Karpas-422 (cell line): ENCODE measurements at regions not wholly inside any gene's neighbourhood (a gene's known extent, or its start where the extent isn't known, plus 50 kb on each side); places are given as distances from the start of the nearest gene placed in this dataset.

ENCODE experiments used
- DNase-seq: peaks from one replicate; pipeline ENCODE4 v3.0.0-alpha.2; 2015
- H2AFZ ChIP-seq: fragments of 200-600 bp; sonication (generic); 2 replicates; pipeline ENCODE4 v1.6.1; 2014; ENCODE audit warnings: antibody characterized with exemption, low read length, mixed read lengths
- H3K27ac ChIP-seq: fragments of 200-600 bp; sonication (generic); 2 replicates; pipeline ENCODE4 v1.5.1; 2014; ENCODE audit warnings: mild to moderate bottlenecking, low read length, moderate library complexity
- H3K27me3 ChIP-seq: fragments of 200-600 bp; sonication (generic); 2 replicates; pipeline ENCODE4 v1.6.1; 2014; ENCODE audit warnings: low read length, mixed read lengths
- H3K36me3 ChIP-seq: fragments of 200-600 bp; sonication (generic); 2 replicates; pipeline ENCODE4 v1.6.1; 2014; ENCODE audit warnings: low read length, mixed read lengths; ENCODE audit not compliant: insufficient read depth
- H3K4me1 ChIP-seq: fragments of 200-600 bp; sonication (generic); 2 replicates; pipeline ENCODE4 v1.6.1; 2014; ENCODE audit warnings: mild to moderate bottlenecking, low read length, mixed read lengths
- H3K4me2 ChIP-seq: fragments of 200-600 bp; sonication (generic); 2 replicates; pipeline ENCODE4 v1.6.1; 2014; ENCODE audit warnings: low read length, low read depth, mild to moderate bottlenecking; ENCODE audit not compliant: poor library complexity, severe bottlenecking
- H3K4me3 ChIP-seq: fragments of 200-600 bp; sonication (generic); 2 replicates; pipeline ENCODE4 v1.5.1; 2014; ENCODE audit warnings: mild to moderate bottlenecking, antibody characterized with exemption, low read length, mixed read lengths
- H3K79me2 ChIP-seq: fragments of 200-600 bp; sonication (generic); 2 replicates; pipeline ENCODE4 v1.6.1; 2014; ENCODE audit warnings: mild to moderate bottlenecking, low read length, mixed read lengths
- H3K9ac ChIP-seq: fragments of 200-600 bp; sonication (generic); 2 replicates; pipeline ENCODE4 v1.6.0; 2014; ENCODE audit warnings: low read length
- H3K9me2 ChIP-seq: fragments of 200-600 bp; sonication (generic), shearing (Covaris generic); replicated peaks from 2 replicates; pipeline ENCODE4 v1.6.0; 2014; ENCODE audit warnings: mild to moderate bottlenecking, low read length, moderate library complexity; ENCODE audit not compliant: insufficient read depth
- H3K9me3 ChIP-seq: fragments of 300-700, 200-600 bp; sonication (generic); 2 replicates; pipeline ENCODE4 v1.6.1; 2014; ENCODE audit warnings: low read length, mixed read lengths
- H4K20me1 ChIP-seq: fragments of 200-600 bp; sonication (generic); 2 replicates; pipeline ENCODE4 v1.6.1; 2014; ENCODE audit warnings: mild to moderate bottlenecking, antibody characterized with exemption, low read length, low read depth; ENCODE audit not compliant: insufficient read depth

GRCh38 chr5:105762728-105763127 is 1908.0 kb downstream of the EFNA5 start:
- H2AFZ ChIP-seq = no peak overlapping the region
- H3K27ac ChIP-seq = no peak overlapping the region
- H3K4me3 ChIP-seq = no peak overlapping the region
- no peaks in the 10 kb centered on the region for H3K9me2 ChIP-seq
- DNase-seq = no peak
- peaks cover 13% of the 10 kb centered on the region for H3K9me3 ChIP-seq
- no peak overlapping the region for H3K9ac ChIP-seq
- H3K4me2 ChIP-seq = no peak overlapping the region
- H3K79me2 ChIP-seq = no peaks in the 10 kb centered on the region
- H3K27me3 ChIP-seq = no peaks in the 10 kb centered on the region
- H4K20me1 ChIP-seq = no peaks in the 10 kb centered on the region
- H3K36me3 ChIP-seq = no peaks in the 10 kb centered on the region
- H3K4me1 ChIP-seq = no peaks in the 10 kb centered on the region

DNA sequence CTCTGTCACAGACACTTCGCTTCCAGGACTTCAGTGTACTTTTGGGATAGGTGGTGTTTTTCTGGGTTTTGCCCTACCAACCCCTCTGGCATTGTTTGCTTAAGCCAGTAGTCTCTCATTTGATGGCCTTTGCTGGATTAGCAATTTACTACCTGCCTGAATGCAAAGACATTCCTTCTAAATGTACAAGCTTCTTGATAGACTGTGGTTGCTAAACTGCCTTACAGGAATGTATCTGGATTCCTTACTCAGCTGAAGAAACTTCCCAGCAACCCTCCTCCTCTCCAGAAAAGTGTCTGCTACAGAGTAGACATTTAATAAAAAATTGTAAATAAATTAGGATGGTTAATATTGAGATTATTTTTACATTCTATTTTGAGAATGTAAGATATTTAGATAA is 1916.7 kb downstream of the EFNA5 start:
- H3K4me2 ChIP-seq = no peak overlapping the region
- H3K36me3 ChIP-seq = no peaks in the 10 kb centered on the region
- no peak overlapping the region for H3K27ac ChIP-seq
- DNase-seq = no peak
- H3K9me2 ChIP-seq = no peaks in the 10 kb centered on the region
- no peak overlapping the region for H3K9ac ChIP-seq
- no peaks in the 10 kb centered on the region for H4K20me1 ChIP-seq
- no peak overlapping the region for H2AFZ ChIP-seq
- peaks cover 20% of the 10 kb centered on the region for H3K9me3 ChIP-seq
- H3K4me1 ChIP-seq = no peaks in the 10 kb centered on the region
- no peaks in the 10 kb centered on the region for H3K27me3 ChIP-seq
- no peaks in the 10 kb centered on the region for H3K79me2 ChIP-seq
- no peak overlapping the region for H3K4me3 ChIP-seq

- no peak overlapping the region for H2AFZ ChIP-seq
- H3K4me1 ChIP-seq = no peaks in the 10 kb centered on the region
- no peaks in the 10 kb centered on the region for H3K79me2 ChIP-seq
- no peak overlapping the region for H3K4me3 ChIP-seq
- no peaks in the 10 kb centered on the region for H4K20me1 ChIP-seq
- H3K4me2 ChIP-seq = no peak overlapping the region
- H3K9ac ChIP-seq = no peak overlapping the region
- no peak for DNase-seq
- H3K9me3 ChIP-seq = peaks cover 28% of the 10 kb centered on the region; the same call in 1 of the 2 replicates
- H3K27ac ChIP-seq = no peak overlapping the region
- H3K9me2 ChIP-seq = no peaks in the 10 kb centered on the region
- no peaks in the 10 kb centered on the region for H3K27me3 ChIP-seq
- H3K36me3 ChIP-seq = no peaks in the 10 kb centered on the region
Observed at GRCh38 chr5:105752801-105753200, 1917.9 kb downstream of the EFNA5 start.

GRCh38 chr5:105751908-105752307 is 1918.8 kb downstream of the EFNA5 start:
- Histone ChIP-seq H3K9me3 (peaks cover 33% of the 10 kb centered on the region; the same call in 1 of the 2 replicates), H4K20me1 (no peaks in the 10 kb centered on the region), H3K9me2 (no peaks in the 10 kb centered on the region), H3K4me1 (no peaks in the 10 kb centered on the region), H3K27ac (no peak overlapping the region), H2AFZ (no peak overlapping the region), H3K27me3 (no peaks in the 10 kb centered on the region), H3K4me3 (no peak overlapping the region), H3K4me2 (no peak overlapping the region), H3K36me3 (no peaks in the 10 kb centered on the region), H3K9ac (no peak overlapping the region), H3K79me2 (no peaks in the 10 kb centered on the region)
- DNase-seq = no peak

DNA sequence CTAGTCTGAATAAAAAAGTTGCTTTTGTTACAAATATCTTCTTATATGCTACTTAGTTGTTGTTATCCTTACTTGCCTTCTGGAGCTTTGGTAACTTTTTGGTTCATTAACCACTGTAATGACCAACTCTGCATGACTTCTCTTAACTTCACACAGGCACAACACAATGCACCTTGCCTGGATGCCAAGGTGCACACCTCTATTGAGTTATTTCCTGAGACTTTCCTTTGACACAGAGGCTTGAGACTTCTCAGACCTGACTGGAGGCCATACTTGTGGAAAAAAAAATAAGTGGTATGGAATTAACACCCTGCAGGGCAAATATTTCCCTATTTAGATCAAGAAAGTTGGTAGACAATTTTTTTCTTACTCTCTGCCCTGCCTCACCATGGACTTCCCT is 1925.6 kb downstream of the EFNA5 start:
- Histone ChIP-seq H3K27ac (no peak overlapping the region), H3K9ac (no peak overlapping the region), H3K4me3 (no peak overlapping the region), H3K9me3 (peaks cover 42% of the 10 kb centered on the region), H3K27me3 (no peaks in the 10 kb centered on the region), H3K79me2 (no peaks in the 10 kb centered on the region), H3K9me2 (no peaks in the 10 kb centered on the region), H4K20me1 (no peaks in the 10 kb centered on the region), H3K4me1 (no peaks in the 10 kb centered on the region), H3K36me3 (no peaks in the 10 kb centered on the region), H2AFZ (no peak overlapping the region), H3K4me2 (no peak overlapping the region)
- DNase-seq = no peak

- Histone ChIP-seq H3K36me3 (no peaks in the 10 kb centered on the region), H4K20me1 (no peaks in the 10 kb centered on the region), H3K4me1 (no peaks in the 10 kb centered on the region), H3K79me2 (no peaks in the 10 kb centered on the region), H3K9me2 (no peaks in the 10 kb centered on the region), H2AFZ (no peak overlapping the region; the same call in 1 of the 2 replicates), H3K4me3 (no peak overlapping the region), H3K27ac (no peak overlapping the region), H3K27me3 (no peaks in the 10 kb centered on the region), H3K4me2 (no peak overlapping the region), H3K9me3 (peaks cover 20% of the 10 kb centered on the region), H3K9ac (no peak overlapping the region)
- DNase-seq = no peak
Observed at GRCh38 chr5:105740242-105740641, 1930.5 kb downstream of the EFNA5 start.

- no peak overlapping the region; the same call in 1 of the 2 replicates for H2AFZ ChIP-seq
- no peaks in the 10 kb centered on the region for H3K9me2 ChIP-seq
- no peaks in the 10 kb centered on the region for H3K79me2 ChIP-seq
- DNase-seq = no peak
- no peak overlapping the region for H3K4me2 ChIP-seq
- H3K4me3 ChIP-seq = no peak overlapping the region
- H3K9me3 ChIP-seq = peaks cover 14% of the 10 kb centered on the region
- H3K27me3 ChIP-seq = no peaks in the 10 kb centered on the region
- no peak overlapping the region for H3K27ac ChIP-seq
- no peaks in the 10 kb centered on the region for H4K20me1 ChIP-seq
- H3K36me3 ChIP-seq = no peaks in the 10 kb centered on the region
- no peak overlapping the region for H3K9ac ChIP-seq
- H3K4me1 ChIP-seq = no peaks in the 10 kb centered on the region
Observed at GRCh38 chr5:105739732-105740131, 1931.0 kb downstream of the EFNA5 start.

- H3K9me3 ChIP-seq = peaks cover 19% of the 10 kb centered on the region
Observed at GRCh38 chr5:105735704-105736103, 1935.0 kb downstream of the EFNA5 start.

DNA sequence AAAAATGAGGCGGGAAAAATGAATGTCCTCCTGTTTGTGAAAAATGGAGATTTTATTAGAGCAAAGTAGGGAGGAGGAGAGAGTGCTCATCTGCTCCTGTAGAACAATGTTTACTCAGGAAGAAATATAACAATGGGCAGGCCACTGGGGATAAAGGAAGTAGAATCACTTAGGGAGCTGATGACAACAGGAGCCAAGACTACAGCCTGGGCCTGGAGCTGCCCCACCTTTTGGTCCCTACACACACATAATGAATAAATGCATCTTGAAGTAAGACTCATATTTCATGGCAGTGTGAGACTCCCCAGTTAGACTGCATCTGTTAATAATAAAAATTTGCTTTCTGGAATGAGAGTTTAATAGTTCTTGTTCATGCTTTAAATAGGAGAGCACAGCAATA is 1939.8 kb downstream of the EFNA5 start:
- Histone ChIP-seq H3K9ac (no peak overlapping the region), H3K4me2 (no peak overlapping the region), H3K27ac (no peak overlapping the region), H3K79me2 (no peaks in the 10 kb centered on the region), H3K4me1 (no peaks in the 10 kb centered on the region), H2AFZ (no peak overlapping the region), H3K9me2 (no peaks in the 10 kb centered on the region), H4K20me1 (no peaks in the 10 kb centered on the region), H3K27me3 (no peaks in the 10 kb centered on the region), H3K36me3 (no peaks in the 10 kb centered on the region), H3K4me3 (no peak overlapping the region), H3K9me3 (peaks cover 23% of the 10 kb centered on the region)
- DNase-seq = no peak

More at GRCh38 chr5:105735704-105736103, 1935.0 kb downstream of the EFNA5 start:
- H2AFZ ChIP-seq = no peak overlapping the region
- H4K20me1 ChIP-seq = no peaks in the 10 kb centered on the region
- no peak for DNase-seq
- no peaks in the 10 kb centered on the region for H3K9me2 ChIP-seq
- no peak overlapping the region for H3K4me2 ChIP-seq
- H3K4me1 ChIP-seq = no peaks in the 10 kb centered on the region
- H3K27ac ChIP-seq = no peak overlapping the region
- H3K79me2 ChIP-seq = no peaks in the 10 kb centered on the region
- H3K9ac ChIP-seq = no peak overlapping the region
- no peaks in the 10 kb centered on the region for H3K36me3 ChIP-seq
- H3K27me3 ChIP-seq = no peaks in the 10 kb centered on the region
- no peak overlapping the region for H3K4me3 ChIP-seq
